Astrocyte (in vitro differentiated cells and primary cell): ENCODE measurements at regions not wholly inside any gene's neighbourhood (a gene's known extent, or its start where the extent isn't known, plus 50 kb on each side); places are given as distances from the start of the nearest gene placed in this dataset.

Source experiments
- CTCF ChIP-seq: IDR thresholded peaks from 2 replicates; pipeline ENCODE4 v1.5.1; 2011; ENCODE audit warnings: low read depth, mild to moderate bottlenecking, inconsistent platforms, low read length, moderate library complexity; ENCODE audit not compliant: insufficient read depth
- EZH2 ChIP-seq: IDR thresholded peaks from 2 replicates; pipeline ENCODE4 v1.6.1; 2012; ENCODE audit warnings: mild to moderate bottlenecking, low read length, inconsistent platforms; ENCODE audit not compliant: insufficient read depth

DNA sequence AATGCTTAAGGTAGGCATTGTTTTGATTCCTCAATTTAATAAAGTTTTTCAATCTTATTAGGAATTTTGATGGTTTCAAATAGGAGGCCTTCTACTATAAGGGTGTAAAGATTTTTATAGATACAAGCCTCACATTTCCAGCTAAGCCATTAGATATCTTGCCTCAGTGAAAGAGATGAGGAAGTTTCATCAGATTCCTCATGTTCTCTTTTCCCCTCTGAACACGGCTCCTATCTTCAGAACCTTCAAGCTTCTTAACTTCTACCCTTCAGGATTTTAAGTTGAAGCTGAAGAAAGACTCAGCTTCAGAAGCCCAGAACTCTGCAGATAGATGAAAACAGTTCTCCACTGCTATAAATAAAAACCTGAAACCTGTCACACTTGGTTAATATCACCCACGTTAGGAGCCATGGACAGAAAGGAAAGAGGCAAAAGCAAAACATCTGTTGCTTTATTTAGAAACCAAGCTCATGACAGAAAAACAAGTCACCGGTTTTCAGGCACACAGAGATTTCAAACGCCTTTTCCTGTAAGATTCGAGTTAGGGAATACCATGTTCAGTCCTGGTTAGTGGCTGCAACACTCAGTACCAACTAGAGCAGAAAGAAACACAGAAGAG, 82.2 kb upstream of the GOLGA8B start:
- TF ChIP-seq CTCF (no peak), EZH2 (no peak)
